ENCODE measurements at regions not wholly inside any gene's neighbourhood (a gene's known extent, or its start where the extent isn't known, plus 50 kb on each side); places are given as distances from the start of the nearest gene placed in this dataset.
"Not testable (repeated sequence)": the region's sequence is repeated elsewhere in the genome, so short reads cannot be mapped to it uniquely, and the experiment has no call there.

DNA sequence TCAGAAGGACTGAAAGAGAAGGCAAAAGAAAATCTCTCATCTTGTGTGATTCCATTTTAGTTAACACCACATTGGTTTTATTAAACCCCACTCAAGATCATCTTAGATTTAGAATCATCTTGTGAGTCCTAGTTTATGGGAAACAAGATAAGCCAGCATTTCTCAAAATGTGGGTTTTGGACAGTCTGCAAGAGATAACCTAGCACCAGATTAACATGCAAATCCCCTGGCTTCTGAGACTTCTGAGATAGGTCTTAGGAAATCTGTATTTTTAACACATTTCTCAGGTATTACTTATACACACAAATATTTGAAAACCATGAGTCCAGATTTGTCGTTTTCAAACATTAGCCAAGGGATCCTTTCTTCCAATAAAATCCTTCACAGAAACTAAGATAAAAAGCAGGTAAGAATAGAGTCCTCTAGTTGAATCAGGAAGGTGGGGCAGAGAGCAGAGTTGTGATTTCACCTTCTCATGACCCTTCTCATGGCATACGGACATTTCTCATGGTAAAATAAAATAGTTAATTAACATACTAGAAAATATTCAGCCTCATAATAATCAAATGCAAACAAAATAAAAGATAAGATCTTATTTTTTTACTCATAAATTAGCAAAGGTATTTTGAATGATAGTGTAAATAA lies 287.2 kb upstream of the FN1 start:
- intact Hi-C loops (cut with DNase I): no loop called here

DNA sequence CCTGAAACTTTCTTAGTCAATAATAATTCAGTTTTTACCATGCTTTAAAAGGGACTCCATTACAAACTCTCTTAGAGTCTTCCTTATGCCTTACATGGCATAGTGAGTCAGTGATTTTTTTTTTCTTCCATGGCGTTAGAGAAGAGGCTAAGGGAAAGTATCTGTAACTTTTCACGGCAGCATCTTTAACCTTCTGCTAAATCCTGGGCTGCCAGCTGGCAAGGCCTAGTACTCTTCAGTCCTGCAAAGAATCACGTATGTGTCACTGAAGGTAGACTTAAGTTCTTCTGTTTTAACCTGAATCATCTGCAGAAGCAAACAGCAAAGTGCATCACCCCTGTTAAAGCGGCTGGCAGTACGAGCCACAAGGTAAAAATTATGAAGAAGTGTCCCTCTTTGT lies 286.3 kb upstream of the FN1 start:
- TF ChIP-seq POLR2A (IDR thresholded peaks at IDR 0.05): no peak
- TF ChIP-seq, protein P1, sequence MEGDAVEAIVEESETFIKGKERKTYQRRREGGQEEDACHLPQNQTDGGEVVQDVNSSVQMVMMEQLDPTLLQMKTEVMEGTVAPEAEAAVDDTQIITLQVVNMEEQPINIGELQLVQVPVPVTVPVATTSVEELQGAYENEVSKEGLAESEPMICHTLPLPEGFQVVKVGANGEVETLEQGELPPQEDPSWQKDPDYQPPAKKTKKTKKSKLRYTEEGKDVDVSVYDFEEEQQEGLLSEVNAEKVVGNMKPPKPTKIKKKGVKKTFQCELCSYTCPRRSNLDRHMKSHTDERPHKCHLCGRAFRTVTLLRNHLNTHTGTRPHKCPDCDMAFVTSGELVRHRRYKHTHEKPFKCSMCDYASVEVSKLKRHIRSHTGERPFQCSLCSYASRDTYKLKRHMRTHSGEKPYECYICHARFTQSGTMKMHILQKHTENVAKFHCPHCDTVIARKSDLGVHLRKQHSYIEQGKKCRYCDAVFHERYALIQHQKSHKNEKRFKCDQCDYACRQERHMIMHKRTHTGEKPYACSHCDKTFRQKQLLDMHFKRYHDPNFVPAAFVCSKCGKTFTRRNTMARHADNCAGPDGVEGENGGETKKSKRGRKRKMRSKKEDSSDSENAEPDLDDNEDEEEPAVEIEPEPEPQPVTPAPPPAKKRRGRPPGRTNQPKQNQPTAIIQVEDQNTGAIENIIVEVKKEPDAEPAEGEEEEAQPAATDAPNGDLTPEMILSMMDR (IDR thresholded peaks at IDR 0.05): no peak
- intact Hi-C loops (cut with DNase I): no loop called here
- Histone ChIP-seq H3K36me3 (no peaks in the 10 kb centered on the region), H3K4me1 (peaks cover 0 to 16% (median 0%) of the 10 kb centered on the region in 3 donors), H3K9me3 (no peaks in the 10 kb centered on the region), H3K27me3 (no peaks in the 10 kb centered on the region), H3K27ac (no peak overlapping the region), H3K4me3 (no peak overlapping the region)
- WGBS, 2 donors: 77 to 78% methylated on average over 5 of the region's 5 CpGs
- DNase-seq: no peak

More for the DNA sequence above, 287.2 kb upstream of the FN1 start:
- H3K27me3 ChIP-seq: no peaks in the 10 kb centered on the region
- peaks cover 0 to 8% (median 3%) of the 10 kb centered on the region in 3 donors for H3K4me1 ChIP-seq
- no peak for TF ChIP-seq POLR2A (IDR thresholded peaks at IDR 0.05)
- TF ChIP-seq, protein P1 (IDR thresholded peaks at IDR 0.05): no peak
- H3K9me3 ChIP-seq: no peaks in the 10 kb centered on the region
- no peak overlapping the region for H3K4me3 ChIP-seq
- no peak overlapping the region for H3K27ac ChIP-seq
- no peaks in the 10 kb centered on the region for H3K36me3 ChIP-seq
- 67 to 70% methylated on average over 2 of the region's 2 CpGs for WGBS, 2 donors
- no peak for DNase-seq

DNA sequence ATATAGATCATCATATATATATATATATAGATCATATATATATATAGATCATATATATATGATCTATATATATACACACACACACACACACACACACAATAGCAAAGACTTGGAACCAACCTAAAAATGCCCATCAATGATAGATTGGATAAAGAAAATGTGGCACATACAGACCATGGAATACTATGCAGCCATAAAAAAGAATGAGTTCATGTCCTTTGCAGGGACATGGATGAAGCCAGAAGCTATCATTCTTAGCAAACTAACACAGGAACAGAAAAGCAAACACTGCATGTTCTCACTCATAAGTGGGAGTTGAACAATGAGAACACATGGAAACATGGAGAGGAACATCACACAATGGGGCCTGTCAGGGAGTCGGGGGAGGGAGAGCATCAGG lies 285.6 kb upstream of the FN1 start:
- H3K36me3 ChIP-seq; H3K9me3 ChIP-seq; DNase-seq; H3K27me3 ChIP-seq; H3K27ac ChIP-seq; H3K4me3 ChIP-seq; intact Hi-C loops (cut with DNase I): not testable (repeated sequence)
- 47 to 100% methylated on average over 1 of the region's 1 CpG for WGBS, 2 donors
- H3K4me1 ChIP-seq: peaks cover 0 to 16% (median 0%) of the 10 kb centered on the region in 3 donors

DNA sequence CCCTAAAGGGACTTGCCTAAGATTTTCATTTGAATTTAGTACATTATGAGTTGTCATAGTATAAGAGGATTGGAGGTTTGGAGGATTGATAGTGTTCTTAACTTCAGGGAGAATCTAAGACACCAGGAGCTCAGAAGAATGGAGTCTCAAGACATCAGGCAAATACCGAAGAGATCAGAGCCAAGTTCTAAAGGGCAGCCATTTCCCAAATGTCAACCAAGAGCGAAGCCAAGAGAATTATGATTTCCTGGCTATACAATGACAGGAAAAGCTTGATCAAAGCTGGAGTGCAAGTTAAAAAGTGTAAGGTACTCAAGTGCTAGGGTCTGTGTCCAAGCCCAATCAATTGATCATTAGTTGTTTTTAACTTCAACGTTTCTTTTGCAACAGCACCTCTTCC lies 283.0 kb upstream of the FN1 start:
- 49 to 71% methylated on average over 3 of the region's 3 CpGs for WGBS, 2 donors
- Histone ChIP-seq H3K4me3 (no peak overlapping the region), H3K27ac (peak overlapping the region in 1 of 4 donors; percentile 71), H3K36me3 (no peaks in the 10 kb centered on the region), H3K27me3 (no peaks in the 10 kb centered on the region), H3K4me1 (peaks cover 0 to 17% (median under 1%) of the 10 kb centered on the region in 3 donors), H3K9me3 (no peaks in the 10 kb centered on the region)
- intact Hi-C loops (cut with DNase I): loop anchor here (5.0 kb wide), 1 partner anchor 77 kb away; no protein-coding TSS in a partner anchor
- no peak for DNase-seq
- TF ChIP-seq, protein P1 (IDR thresholded peaks at IDR 0.05): no peak
- no peak for TF ChIP-seq POLR2A (IDR thresholded peaks at IDR 0.05)

DNA sequence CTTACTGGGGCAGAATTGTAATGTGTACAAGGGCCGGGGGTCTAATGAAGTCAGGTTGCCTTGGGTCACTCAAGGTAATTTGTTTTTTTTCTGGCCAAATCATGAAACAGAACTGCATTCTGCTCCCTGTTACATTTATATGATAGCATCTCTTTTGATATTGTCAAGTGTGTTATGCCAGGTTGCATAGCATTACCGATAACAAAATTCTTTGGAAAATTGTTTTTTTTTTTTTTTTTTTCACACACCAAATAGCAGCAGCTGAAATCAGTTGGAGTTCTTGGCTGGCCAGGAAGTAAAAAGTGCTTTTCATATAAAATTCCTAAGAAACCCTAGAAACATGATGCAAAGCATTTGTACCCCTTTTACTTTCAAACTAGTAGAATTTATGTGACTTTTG lies 282.6 kb upstream of the FN1 start:
- Histone ChIP-seq H3K27ac (peak overlapping the region in 3 of 4 donors; percentile 39 to 71 (median 48)), H3K4me3 (no peak overlapping the region), H3K36me3 (no peaks in the 10 kb centered on the region), H3K27me3 (no peaks in the 10 kb centered on the region), H3K4me1 (peaks cover 0 to 22% (median 4%) of the 10 kb centered on the region in 3 donors), H3K9me3 (no peaks in the 10 kb centered on the region)
- DNase-seq: no peak
- no peak for TF ChIP-seq POLR2A (IDR thresholded peaks at IDR 0.05)
- TF ChIP-seq, protein P1 (IDR thresholded peaks at IDR 0.05): no peak
- intact Hi-C loops (cut with DNase I): loop anchor here (5.0 kb wide), 1 partner anchor 76 kb away; no protein-coding TSS in a partner anchor
- 44 to 78% methylated on average over 2 of the region's 2 CpGs for WGBS, 2 donors
